GM23338 (cell line): ENCODE measurements at regions not wholly inside any gene's neighbourhood (a gene's known extent, or its start where the extent isn't known, plus 50 kb on each side); places are given as distances from the start of the nearest gene placed in this dataset.

ENCODE experiments used
- CREB1 ChIP-seq: fragments of 250-450 bp; sonication (Bioruptor Pico); IDR thresholded peaks from 2 replicates; pipeline ENCODE4 v1.5.0; 2020; ENCODE audit warnings: low read depth, mild to moderate bottlenecking, moderate library complexity
- CTCF ChIP-seq, 2 experiments: fragments of 200-600 bp in 1 of 2; sonication (generic) in 1 of 2; conservative IDR thresholded peaks; 2 replicates each; pipeline versions ENCODE4 v1.5.1 to v1.6.1; 2016 to 2017; ENCODE audit warnings: antibody characterized with exemption in 2 of 2, low read depth in 2 of 2, mild to moderate bottlenecking in 2 of 2, moderate library complexity in 1 of 2
- ETS1 ChIP-seq: IDR thresholded peaks from 2 replicates; pipeline ENCODE4 v1.6.1; 2016; ENCODE audit warnings: antibody characterized with exemption
- EZH2 ChIP-seq: fragments of 200-600 bp; sonication (generic); IDR thresholded peaks from one replicate; pipeline ENCODE4 v1.8.0; 2017; ENCODE audit warnings: antibody characterized with exemption, mild to moderate bottlenecking, low read depth; ENCODE audit not compliant: unreplicated experiment
- EZH2phosphoT487 ChIP-seq: fragments of 200-600 bp; sonication (generic); IDR thresholded peaks from one replicate; pipeline ENCODE4 v1.8.1; 2018; ENCODE audit warnings: antibody characterized with exemption; ENCODE audit not compliant: unreplicated experiment
- JUNB ChIP-seq: IDR thresholded peaks from one replicate; pipeline ENCODE4 v1.6.1; 2016; ENCODE audit warnings: antibody characterized with exemption; ENCODE audit not compliant: unreplicated experiment
- NANOG ChIP-seq: IDR thresholded peaks from 2 replicates; pipeline ENCODE4 v1.6.1; 2016; ENCODE audit warnings: antibody characterized with exemption, borderline replicate concordance
- POLR2AphosphoS5 ChIP-seq: IDR thresholded peaks from 2 replicates; pipeline ENCODE4 v1.6.1; 2016; ENCODE audit warnings: antibody characterized with exemption, low read depth
- REST ChIP-seq: IDR thresholded peaks from one replicate; pipeline ENCODE4 v1.6.1; 2018; ENCODE audit warnings: antibody characterized with exemption; ENCODE audit not compliant: unreplicated experiment
- ZNF114 ChIP-seq: fragments of 250-450 bp; sonication (Bioruptor Pico); IDR thresholded peaks from 2 replicates; pipeline ENCODE4 v1.5.0; 2020; ENCODE audit warnings: mild to moderate bottlenecking, moderate library complexity
- ZNF331 ChIP-seq: fragments of 250-450 bp; sonication (Bioruptor Pico); IDR thresholded peaks from 2 replicates; pipeline ENCODE4 v1.5.0; 2020; ENCODE audit warnings: low read depth, mild to moderate bottlenecking, moderate library complexity
- ZNF462 ChIP-seq: fragments of 250-450 bp; sonication (Bioruptor Pico); IDR thresholded peaks from 2 replicates; pipeline ENCODE4 v1.5.0; 2020; ENCODE audit warnings: mild to moderate bottlenecking, moderate library complexity

- TF ChIP-seq CTCF (conservative IDR thresholded peaks at IDR 0.05; ENCODE audit: low read depth in 2 of 2) (no peak), JUNB (no peak), POLR2AphosphoS5 (no peak), EZH2 (no peak), EZH2phosphoT487 (no peak), CREB1 (CRISPR knock-in tag) (no peak), REST (no peak), ZNF462 (no peak), ETS1 (no peak), ZNF114 (no peak), NANOG (no peak), ZNF331 (CRISPR knock-in tag) (no peak)
Observed at GRCh38 chr12:102682366-102683289, 202.3 kb upstream of the IGF1 start.
